Stimulated activated CD8-positive, alpha-beta memory T cell treated with anti-CD3 and anti-CD28 coated beads, Interleukin-2, amount 100 ng/mL, for 48 hours (primary cell): ENCODE measurements at regions not wholly inside any gene's neighbourhood (a gene's known extent, or its start where the extent isn't known, plus 50 kb on each side); places are given as distances from the start of the nearest gene placed in this dataset.

ENCODE experiments used
- DNase-seq, 2 donors: peaks; one replicate each; pipeline ENCODE4 v3.0.0-alpha.2; 2020; ENCODE audit warnings: low read depth in 2 of 2

GRCh38 chr6:14365393-14365792 lies 247.8 kb downstream of the CD83 start:
- no peak for DNase-seq

- DNase-seq: no peak
Measured at GRCh38 chr6:14366315-14366714, 248.7 kb downstream of the CD83 start.

DNA sequence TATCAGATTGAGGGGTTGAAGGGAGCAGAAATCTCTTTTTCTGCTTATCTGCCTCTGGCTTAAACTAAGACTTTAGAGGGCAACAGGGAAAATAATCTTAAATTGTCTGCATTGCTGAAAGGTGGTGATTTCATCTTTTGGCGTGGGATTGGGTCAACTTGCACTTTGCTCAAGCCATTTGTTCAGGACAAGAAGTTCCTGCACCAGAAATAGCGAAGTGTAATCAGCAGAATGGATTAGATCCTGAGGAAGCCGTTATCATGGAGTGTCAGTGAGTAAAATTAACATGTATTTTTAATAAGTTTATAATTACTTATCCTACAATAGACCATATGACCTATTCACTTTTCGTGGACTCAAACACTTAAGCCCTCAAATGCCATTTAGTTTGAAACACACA lies 249.3 kb downstream of the CD83 start:
- no peak for DNase-seq

DNA sequence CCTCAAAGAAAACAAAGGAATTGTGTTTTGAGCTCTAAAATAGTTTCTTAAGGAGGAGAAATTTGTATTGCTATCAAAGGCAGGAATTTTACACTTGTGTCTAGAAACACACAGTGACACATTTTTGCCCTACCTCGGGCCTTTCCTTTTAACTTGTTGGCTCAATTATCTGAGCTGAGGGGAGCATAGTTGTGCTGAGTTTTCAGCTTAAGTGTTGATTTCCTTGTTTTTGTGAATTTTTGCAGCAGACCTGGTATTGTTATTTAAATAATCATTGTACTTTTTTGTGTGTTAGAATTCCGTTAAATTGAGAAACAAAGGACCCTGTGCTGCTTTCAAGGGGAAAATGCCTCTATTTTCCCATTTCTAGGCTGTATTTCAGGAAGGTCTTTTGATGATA lies 249.7 kb downstream of the CD83 start:
- DNase-seq: no peak

GRCh38 chr6:14369717-14370116 lies 252.1 kb downstream of the CD83 start:
- DNase-seq: no peak

GRCh38 chr6:14371530-14371929 lies 254.0 kb downstream of the CD83 start:
- no peak for DNase-seq

GRCh38 chr6:14372734-14373489 lies 255.3 kb downstream of the CD83 start:
- no peak for DNase-seq

- no peak for DNase-seq
Measured at GRCh38 chr6:14373648-14374437, 256.3 kb downstream of the CD83 start.

- no peak for DNase-seq
Measured at GRCh38 chr6:14375930-14376329, 258.4 kb downstream of the CD83 start.

GRCh38 chr6:14379568-14379967 lies 262.0 kb downstream of the CD83 start:
- DNase-seq: no peak

DNA sequence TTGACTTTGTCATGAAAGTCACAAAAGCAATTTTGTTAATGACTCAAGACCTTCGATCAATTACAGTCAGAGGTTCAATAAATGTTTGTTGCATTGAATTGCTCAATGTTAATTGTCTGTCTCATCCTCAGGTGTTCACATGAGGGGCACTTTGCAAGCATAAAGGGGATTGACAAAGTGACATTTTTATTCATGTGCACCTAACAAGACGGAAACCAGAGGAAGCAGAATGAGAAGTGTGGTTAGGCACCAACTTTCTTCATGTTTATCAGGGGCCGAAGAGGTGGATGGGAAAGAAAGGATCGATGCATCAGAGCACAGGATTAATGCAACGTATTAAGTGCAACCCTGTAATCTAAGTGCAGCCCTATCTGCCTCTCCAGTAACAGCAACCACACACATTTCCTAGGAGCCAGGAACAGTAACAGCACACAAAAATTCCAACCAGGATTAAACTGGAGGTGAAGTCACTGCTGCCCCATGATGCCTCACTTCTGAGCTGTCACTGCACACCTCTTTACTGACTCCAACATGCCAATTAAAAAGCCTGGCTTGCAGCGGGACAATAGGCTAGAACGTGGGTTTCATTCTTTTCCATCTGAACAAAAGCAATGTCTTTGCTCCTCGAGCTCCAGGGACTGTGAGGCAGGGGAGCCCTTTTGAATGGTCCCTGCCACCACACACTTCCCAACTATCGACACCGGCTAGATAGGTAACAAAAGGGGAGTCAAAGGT lies 262.7 kb downstream of the CD83 start:
- DNase-seq: no peak

- no peak for DNase-seq
Measured at GRCh38 chr6:14380901-14381828, 263.6 kb downstream of the CD83 start.

DNA sequence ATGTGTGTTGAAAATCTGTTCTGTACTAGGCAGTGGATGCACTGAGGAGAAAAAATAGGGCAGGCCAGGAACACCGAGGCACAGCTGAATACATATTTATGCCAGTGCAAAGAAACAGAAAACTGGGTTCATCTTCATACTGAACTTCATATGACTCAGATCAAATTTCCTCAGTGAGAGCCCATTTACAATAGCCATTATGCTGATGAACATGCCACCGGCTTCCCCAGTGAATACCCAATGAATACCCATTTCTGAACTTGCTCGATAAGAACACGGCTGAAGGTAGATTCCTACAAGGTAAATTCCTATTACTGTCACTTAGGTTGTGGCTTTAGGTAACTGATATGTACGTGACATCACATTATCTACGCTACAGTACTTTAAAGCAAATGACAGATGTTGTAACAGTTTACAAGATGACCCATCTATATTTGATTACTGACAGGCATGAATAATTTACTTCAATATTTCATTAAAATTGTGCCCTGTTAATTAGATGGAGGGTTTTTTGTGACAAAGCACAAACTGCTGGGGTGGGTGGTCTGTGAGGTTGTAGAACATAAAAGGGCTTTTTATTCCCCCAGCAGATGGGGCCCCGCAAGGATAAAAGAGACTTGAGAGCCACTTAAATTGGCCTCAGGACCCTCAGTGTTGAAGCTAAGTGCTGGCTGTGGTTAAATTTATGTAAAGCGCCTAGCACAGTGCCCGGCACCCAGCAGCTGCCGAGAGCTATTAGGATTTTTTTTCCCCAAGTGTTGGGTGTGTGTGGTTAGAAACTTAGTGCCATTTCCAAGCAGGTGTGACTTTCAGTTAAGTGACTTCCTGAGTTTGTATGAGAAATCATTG lies 264.5 kb downstream of the CD83 start:
- no peak for DNase-seq

- DNase-seq: no peak
Measured at GRCh38 chr6:14382678-14383236, 265.2 kb downstream of the CD83 start.

DNA sequence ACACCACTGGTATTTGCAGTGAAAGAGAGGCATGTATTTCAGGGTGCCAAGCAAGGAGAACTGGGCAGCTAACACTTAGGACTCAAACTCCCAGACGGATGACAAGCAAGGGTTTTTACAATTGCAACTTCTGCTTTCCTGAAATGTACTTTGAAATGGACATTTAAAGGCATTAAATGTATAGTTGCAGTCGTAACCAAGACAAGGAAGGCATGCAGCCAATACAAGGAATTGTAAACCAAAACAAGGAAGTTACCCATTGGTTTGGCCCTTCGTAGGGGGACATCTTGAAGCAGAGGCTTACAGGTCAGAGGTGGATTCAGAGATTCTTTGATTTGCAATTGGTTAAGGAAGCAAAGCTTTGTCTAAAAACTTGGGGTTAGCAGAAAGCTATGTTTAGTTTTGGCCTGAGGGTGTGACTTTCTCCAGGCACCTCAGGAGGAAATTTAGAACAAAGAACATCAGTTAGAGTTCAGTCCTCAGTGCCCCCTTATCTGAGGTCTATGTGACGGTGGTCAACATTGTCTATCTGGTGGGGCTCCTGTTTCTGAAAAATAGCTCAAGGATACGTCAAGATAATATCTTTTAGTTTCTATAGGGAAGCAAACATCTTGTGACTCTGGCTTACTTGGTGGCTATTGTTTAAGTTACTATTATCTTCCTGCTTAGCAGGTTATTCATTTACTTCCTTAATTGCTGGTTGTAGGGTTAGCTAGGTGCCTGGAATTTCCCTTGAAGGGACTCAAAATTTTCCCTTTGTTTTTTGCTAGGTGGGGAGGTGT lies 266.0 kb downstream of the CD83 start:
- no peak for DNase-seq

DNA sequence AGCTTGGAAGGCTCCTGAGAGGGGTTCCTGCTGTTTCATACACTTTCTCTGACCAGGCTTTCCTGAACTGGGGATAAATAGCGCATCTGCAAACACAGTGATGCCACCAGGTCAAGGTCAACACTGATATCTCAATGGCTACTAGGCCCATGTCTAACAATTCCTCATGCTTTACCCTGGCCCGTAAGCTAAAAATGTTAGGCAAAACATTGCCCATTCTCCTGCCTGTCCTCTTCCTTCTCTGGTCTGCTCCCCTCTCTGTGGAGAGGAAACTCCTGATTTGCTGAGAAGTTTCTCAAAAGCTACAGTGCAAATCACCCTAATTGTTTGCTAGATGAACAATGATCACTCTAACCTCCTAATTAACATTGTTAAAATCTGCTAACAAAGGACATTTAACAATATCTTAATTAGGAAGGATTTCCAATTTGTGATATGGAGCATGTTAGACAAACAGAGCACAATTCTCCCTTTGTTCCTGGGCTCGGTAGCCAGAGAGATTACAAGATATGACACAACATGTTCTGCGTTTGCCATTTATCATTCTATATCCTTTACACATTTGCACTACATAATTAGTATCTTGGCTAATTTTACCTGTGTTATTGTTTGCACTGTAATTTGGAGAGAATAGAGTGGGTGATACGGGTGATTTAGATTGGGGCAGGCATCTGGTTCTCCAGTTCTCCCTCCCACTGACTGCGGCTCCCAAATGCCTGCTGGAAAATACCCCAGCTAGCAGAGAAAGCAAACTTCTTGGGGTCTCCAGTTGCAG lies 266.8 kb downstream of the CD83 start:
- DNase-seq: no peak

DNA sequence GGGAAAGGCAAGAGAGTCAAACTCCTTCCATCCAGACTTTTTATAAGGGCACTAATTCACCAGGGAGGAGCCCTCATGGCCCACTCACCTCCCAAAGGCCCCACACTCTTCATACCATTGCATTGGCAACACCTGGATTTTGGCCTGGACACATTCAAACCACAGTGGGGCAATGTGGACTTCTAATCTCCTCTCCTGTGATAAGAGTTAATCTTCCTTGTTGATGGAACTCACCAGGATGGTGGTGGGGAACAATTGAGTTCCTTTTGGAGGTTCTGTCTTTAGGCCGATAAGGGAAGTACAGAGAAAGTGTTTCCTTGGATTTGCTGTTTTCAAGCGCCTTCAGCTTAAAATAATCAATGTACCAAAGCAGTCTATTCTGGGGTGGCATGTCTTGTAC lies 268.7 kb downstream of the CD83 start:
- no peak for DNase-seq

- DNase-seq: no peak
Measured at GRCh38 chr6:14386668-14387067, 269.1 kb downstream of the CD83 start.

DNA sequence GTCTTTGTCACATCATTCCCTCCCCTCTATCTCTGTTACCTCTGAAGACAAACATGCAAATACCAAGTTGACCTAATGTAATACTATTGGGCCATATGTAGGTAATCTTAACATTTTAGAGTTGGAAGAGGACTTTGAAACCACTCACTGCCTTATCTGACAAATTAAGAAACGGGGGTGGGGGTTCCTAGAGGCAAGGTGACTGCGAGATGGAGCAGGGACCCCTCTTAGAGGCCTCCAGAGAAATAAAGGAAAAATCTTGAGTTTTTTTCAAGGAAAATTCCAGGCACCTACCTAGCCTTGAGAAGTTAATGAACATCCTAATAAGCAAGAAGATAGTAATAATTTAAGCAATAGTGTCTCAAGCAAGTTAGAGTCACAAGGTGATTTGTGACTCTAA lies 270.8 kb downstream of the CD83 start:
- DNase-seq: no peak
